Skeletal muscle tissue (tissue), 3 donors: ENCODE measurements at regions not wholly inside any gene's neighbourhood (a gene's known extent, or its start where the extent isn't known, plus 50 kb on each side); places are given as distances from the start of the nearest gene placed in this dataset.

ENCODE experiments used
- H3K27ac ChIP-seq: one replicate; pipeline ENCODE4 v1.7.0; 2013; ENCODE audit warnings: mild to moderate bottlenecking, low read depth, low read length, inconsistent platforms
- H3K27me3 ChIP-seq, 3 donors: one replicate each; pipeline ENCODE4 v1.7.0; 2013; ENCODE audit warnings: low read length in 3 of 3; ENCODE audit not compliant: control insufficient read depth in 3 of 3, insufficient read depth in 3 of 3
- H3K36me3 ChIP-seq, 3 donors: one replicate each; pipeline ENCODE4 v1.7.0; 2013; ENCODE audit warnings: low read length in 3 of 3; ENCODE audit not compliant: control insufficient read depth in 3 of 3, insufficient read depth in 3 of 3
- H3K4me1 ChIP-seq, 3 donors: one replicate each; pipeline ENCODE4 v1.7.0; 2013; ENCODE audit warnings: low read length in 3 of 3, mild to moderate bottlenecking in 3 of 3; ENCODE audit not compliant: control insufficient read depth in 3 of 3, insufficient read depth in 3 of 3
- H3K4me3 ChIP-seq, 3 donors: one replicate each; pipeline ENCODE4 v1.7.0; 2013; ENCODE audit warnings: low read length in 3 of 3
- H3K9ac ChIP-seq, 3 donors: one replicate each; pipeline ENCODE4 v1.7.0; 2013; ENCODE audit warnings: low read length in 3 of 3, mild to moderate bottlenecking in 3 of 3, moderate library complexity in 2 of 3, low read depth in 1 of 3
- H3K9me3 ChIP-seq, 3 donors: one replicate each; pipeline ENCODE4 v1.7.0; 2013; ENCODE audit warnings: low read length in 3 of 3; ENCODE audit not compliant: control insufficient read depth in 3 of 3
- donor health status: Osteomylitis.

GRCh38 chr16:49089039-49089438, 192.6 kb downstream of the CBLN1 start:
- peaks cover 0 to 2% (median 0%) of the 10 kb centered on the region in 3 donors for H3K27me3 ChIP-seq
- H3K27ac ChIP-seq = no peak overlapping the region
- no peak overlapping the region for H3K4me3 ChIP-seq
- H3K36me3 ChIP-seq = no peaks in the 10 kb centered on the region
- no peaks in the 10 kb centered on the region for H3K4me1 ChIP-seq
- H3K9me3 ChIP-seq = peaks cover 0 to 9% (median 0%) of the 10 kb centered on the region in 3 donors
- no peak overlapping the region for H3K9ac ChIP-seq

- Histone ChIP-seq H3K27ac (no peak overlapping the region), H3K4me3 (no peak overlapping the region), H3K4me1 (no peaks in the 10 kb centered on the region), H3K36me3 (no peaks in the 10 kb centered on the region), H3K9ac (no peak overlapping the region), H3K27me3 (no peaks in the 10 kb centered on the region), H3K9me3 (peaks cover 0 to 9% (median 2%) of the 10 kb centered on the region in 3 donors)
Measured at GRCh38 chr16:49085686-49086085, 196.0 kb downstream of the CBLN1 start.

GRCh38 chr16:49084628-49085390, 196.8 kb downstream of the CBLN1 start:
- Histone ChIP-seq H3K27ac (no peak overlapping the region), H3K4me1 (no peaks in the 10 kb centered on the region), H3K9ac (no peak overlapping the region), H3K4me3 (no peak overlapping the region), H3K36me3 (no peaks in the 10 kb centered on the region), H3K9me3 (peaks cover 0 to 9% (median 4%) of the 10 kb centered on the region in 3 donors), H3K27me3 (no peaks in the 10 kb centered on the region)

GRCh38 chr16:49081554-49081953, 200.1 kb downstream of the CBLN1 start:
- no peaks in the 10 kb centered on the region for H3K4me1 ChIP-seq
- H3K9ac ChIP-seq = no peak overlapping the region
- no peaks in the 10 kb centered on the region for H3K36me3 ChIP-seq
- H3K4me3 ChIP-seq = no peak overlapping the region
- no peak overlapping the region for H3K27ac ChIP-seq
- peaks cover 3 to 10% (median 4%) of the 10 kb centered on the region in 3 donors for H3K9me3 ChIP-seq
- H3K27me3 ChIP-seq = no peaks in the 10 kb centered on the region

DNA sequence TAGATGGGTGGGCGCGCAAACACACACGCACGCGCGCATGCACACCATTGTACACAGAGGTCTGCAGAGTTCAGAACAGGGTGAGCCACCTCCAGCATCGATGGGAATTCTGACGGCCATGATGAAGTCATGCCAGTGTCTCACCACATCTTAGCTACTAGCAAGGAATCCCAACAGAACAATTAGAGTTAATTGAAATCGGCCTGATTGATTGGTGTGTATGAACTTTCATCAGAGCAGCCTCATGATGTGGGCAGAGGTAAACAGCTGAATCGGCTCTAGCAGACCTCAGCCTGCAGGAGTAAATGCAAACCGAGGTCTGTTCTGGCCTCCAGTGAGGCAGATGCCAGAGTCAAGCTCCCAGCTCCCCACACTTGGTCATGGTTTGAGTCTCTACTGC, 200.6 kb downstream of the CBLN1 start:
- H3K9ac ChIP-seq = no peak overlapping the region
- peaks cover 3 to 10% (median 4%) of the 10 kb centered on the region in 3 donors for H3K9me3 ChIP-seq
- H3K27me3 ChIP-seq = no peaks in the 10 kb centered on the region
- no peak overlapping the region for H3K4me3 ChIP-seq
- no peaks in the 10 kb centered on the region for H3K4me1 ChIP-seq
- no peaks in the 10 kb centered on the region for H3K36me3 ChIP-seq
- no peak overlapping the region for H3K27ac ChIP-seq

GRCh38 chr16:49078571-49078970, 203.1 kb downstream of the CBLN1 start:
- Histone ChIP-seq H3K9me3 (peaks cover 2 to 4% (median 3%) of the 10 kb centered on the region in 3 donors), H3K4me3 (no peak overlapping the region), H3K4me1 (no peaks in the 10 kb centered on the region), H3K27me3 (no peaks in the 10 kb centered on the region), H3K36me3 (no peaks in the 10 kb centered on the region), H3K9ac (no peak overlapping the region), H3K27ac (no peak overlapping the region)

GRCh38 chr16:49078104-49078503, 203.5 kb downstream of the CBLN1 start:
- H3K9ac ChIP-seq = no peak overlapping the region
- no peak overlapping the region for H3K4me3 ChIP-seq
- H3K36me3 ChIP-seq = no peaks in the 10 kb centered on the region

DNA sequence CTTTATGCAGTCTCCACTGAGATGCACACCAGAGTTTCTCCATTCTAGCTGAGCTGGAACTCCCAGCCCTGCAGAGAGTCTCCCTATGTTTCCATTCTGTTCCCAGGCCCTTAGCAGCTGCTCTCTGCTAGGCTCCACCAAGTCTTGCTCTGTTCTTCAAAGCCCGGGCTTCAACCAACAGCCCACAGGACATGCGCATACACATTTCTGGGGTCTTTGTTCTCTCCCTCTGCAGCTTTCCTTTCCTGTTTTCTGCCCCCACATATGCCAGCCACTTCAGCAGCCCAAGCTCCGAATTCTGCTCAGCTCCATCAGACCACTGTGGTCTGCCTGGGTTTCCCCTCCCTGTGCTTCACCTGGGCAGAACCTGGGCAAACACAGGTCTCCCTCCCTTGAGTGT, 205.9 kb downstream of the CBLN1 start:
- Histone ChIP-seq H3K9me3 (peaks cover 2 to 3% (median 2%) of the 10 kb centered on the region in 3 donors), H3K27ac (no peak overlapping the region), H3K4me1 (no peaks in the 10 kb centered on the region), H3K9ac (no peak overlapping the region), H3K4me3 (no peak overlapping the region), H3K36me3 (no peaks in the 10 kb centered on the region), H3K27me3 (no peaks in the 10 kb centered on the region)

More at GRCh38 chr16:49078104-49078503, 203.5 kb downstream of the CBLN1 start:
- Histone ChIP-seq H3K9me3 (peaks cover 2 to 4% (median 3%) of the 10 kb centered on the region in 3 donors), H3K27ac (no peak overlapping the region), H3K4me1 (no peaks in the 10 kb centered on the region), H3K27me3 (no peaks in the 10 kb centered on the region)

DNA sequence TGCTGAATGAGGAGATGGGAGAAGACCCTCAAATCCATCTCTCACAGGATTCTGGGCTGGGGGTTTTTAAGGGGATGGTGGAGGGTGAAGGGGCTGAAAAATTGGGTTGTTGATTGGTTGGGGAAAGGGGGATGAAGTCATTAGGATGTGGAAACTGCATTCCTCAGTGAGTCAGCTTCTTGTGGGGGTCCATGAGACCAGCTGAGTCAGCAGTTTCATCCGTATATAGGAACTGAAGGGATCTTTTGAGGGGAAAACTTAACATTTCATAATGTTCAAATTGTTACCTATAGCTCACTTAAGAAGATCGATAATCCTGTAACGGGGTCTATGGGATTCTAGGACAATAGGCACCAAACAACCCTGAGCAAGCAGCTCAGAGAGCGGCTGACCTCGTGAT, 213.4 kb downstream of the CBLN1 start:
- H3K9ac ChIP-seq = no peak overlapping the region
- H3K36me3 ChIP-seq = no peaks in the 10 kb centered on the region
- H3K4me3 ChIP-seq = no peak overlapping the region
- H3K27ac ChIP-seq = no peak overlapping the region
- no peaks in the 10 kb centered on the region for H3K4me1 ChIP-seq
- H3K9me3 ChIP-seq = peaks cover 0 to 7% (median 0%) of the 10 kb centered on the region in 3 donors
- no peaks in the 10 kb centered on the region for H3K27me3 ChIP-seq

DNA sequence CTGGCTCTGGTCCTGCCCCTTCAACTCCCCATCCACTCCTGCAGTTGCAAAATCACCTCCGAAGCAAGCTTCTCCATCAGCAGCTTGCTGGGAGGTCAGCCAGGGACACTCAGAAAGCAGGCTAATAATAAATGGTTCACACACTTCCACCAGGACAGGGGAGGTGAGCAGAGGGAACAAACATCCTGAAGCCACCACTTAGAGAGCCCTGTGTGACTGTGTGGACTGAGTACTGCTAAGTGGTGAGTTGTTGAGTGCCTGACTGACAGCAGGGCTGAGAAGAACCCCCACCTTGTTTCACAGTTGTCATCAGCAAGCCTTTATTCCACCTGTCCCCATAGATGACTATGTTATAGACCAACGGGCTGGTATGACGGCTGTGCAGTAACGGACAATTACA, 213.9 kb downstream of the CBLN1 start:
- no peaks in the 10 kb centered on the region for H3K27me3 ChIP-seq
- no peaks in the 10 kb centered on the region for H3K36me3 ChIP-seq
- no peak overlapping the region for H3K27ac ChIP-seq
- H3K4me3 ChIP-seq = no peak overlapping the region
- peaks cover 0 to 7% (median 0%) of the 10 kb centered on the region in 3 donors for H3K9me3 ChIP-seq
- H3K9ac ChIP-seq = no peak overlapping the region
- H3K4me1 ChIP-seq = no peaks in the 10 kb centered on the region
